HG02588 (cell line): ENCODE measurements at regions not wholly inside any gene's neighbourhood (a gene's known extent, or its start where the extent isn't known, plus 50 kb on each side); places are given as distances from the start of the nearest gene placed in this dataset.

Experiments used
- ATAC-seq: cut with Tn5 transposase; IDR thresholded peaks from one replicate; pipeline ENCODE4 v1.9.1; 2021; ENCODE audit warnings: mild to moderate bottlenecking, moderate library complexity; ENCODE audit not compliant: unreplicated experiment

- no peak for ATAC-seq
These were observed 146.3 kb upstream of the SP8 start for GRCh38 chr7:20932785-20933527.

- no peak for ATAC-seq
These were observed 158.8 kb upstream of the SP8 start for GRCh38 chr7:20945451-20945850.

GRCh38 chr7:20952916-20953315 lies 166.2 kb upstream of the SP8 start:
- ATAC-seq, result no peak

GRCh38 chr7:20954711-20955619 lies 168.3 kb upstream of the SP8 start:
- ATAC-seq, result no peak

- ATAC-seq, result no peak
These were observed 171.9 kb upstream of the SP8 start for GRCh38 chr7:20958572-20958971.

- ATAC-seq, result no peak
These were observed 172.6 kb upstream of the SP8 start for GRCh38 chr7:20959281-20959680.

GRCh38 chr7:20963556-20964280 lies 177.0 kb upstream of the SP8 start:
- ATAC-seq, result no peak

- ATAC-seq, result no peak
These were observed 177.7 kb upstream of the SP8 start for GRCh38 chr7:20964281-20964918.

GRCh38 chr7:20971219-20971618 lies 184.5 kb upstream of the SP8 start:
- no peak for ATAC-seq

GRCh38 chr7:20980232-20980631 lies 193.5 kb upstream of the SP8 start:
- no peak for ATAC-seq

- ATAC-seq, result no peak
These were observed 194.1 kb upstream of the SP8 start for GRCh38 chr7:20980668-20981264.

GRCh38 chr7:20988340-20988739 lies 201.7 kb upstream of the SP8 start:
- no peak for ATAC-seq

- ATAC-seq, result no peak
These were observed 204.9 kb upstream of the SP8 start for GRCh38 chr7:20991544-20991943.

- ATAC-seq, result no peak
These were observed 207.0 kb upstream of the SP8 start for GRCh38 chr7:20993693-20994092.

GRCh38 chr7:20998309-20998708 lies 211.6 kb upstream of the SP8 start:
- ATAC-seq, result no peak

- ATAC-seq, result no peak
These were observed 224.5 kb upstream of the SP8 start for GRCh38 chr7:21011153-21011552.

- no peak for ATAC-seq
These were observed 227.3 kb upstream of the SP8 start for GRCh38 chr7:21013765-21014539.

- ATAC-seq, result no peak
These were observed 234.0 kb upstream of the SP8 start for GRCh38 chr7:21020667-21021066.

GRCh38 chr7:21023841-21024484 lies 237.3 kb upstream of the SP8 start:
- no peak for ATAC-seq
